ACC112 (cell line): ENCODE measurements at regions not wholly inside any gene's neighbourhood (a gene's known extent, or its start where the extent isn't known, plus 50 kb on each side); places are given as distances from the start of the nearest gene placed in this dataset.

ENCODE experiments used
- H2AFZ ChIP-seq: fragments of 200-600 bp; sonication (generic); one replicate; pipeline ENCODE4 v1.6.0; 2017; ENCODE audit warnings: antibody characterized with exemption, low read length; ENCODE audit not compliant: unreplicated experiment
- H3K27ac ChIP-seq: fragments of 200-600 bp; sonication (generic); 2 replicates; pipeline ENCODE4 v1.5.1; 2014; ENCODE audit warnings: low read depth, mild to moderate bottlenecking, antibody characterized with exemption, low read length, moderate library complexity
- H3K27me3 ChIP-seq: fragments of 200-600 bp; sonication (generic); 2 replicates; pipeline ENCODE4 v1.6.1; 2014; ENCODE audit warnings: mild to moderate bottlenecking, antibody characterized with exemption, low read length, moderate library complexity, mixed read lengths; ENCODE audit not compliant: insufficient read depth
- H3K36me3 ChIP-seq: fragments of 200-600 bp; sonication (generic); 2 replicates; pipeline ENCODE4 v1.6.1; 2016; ENCODE audit warnings: mild to moderate bottlenecking, antibody characterized with exemption, low read length, moderate library complexity, mixed read lengths; ENCODE audit not compliant: insufficient read depth
- H3K4me1 ChIP-seq: fragments of 200-600 bp; sonication (generic); one replicate; pipeline ENCODE4 v1.6.1; 2016; ENCODE audit warnings: low read length, mixed read lengths; ENCODE audit not compliant: insufficient read depth, unreplicated experiment, control insufficient read depth
- H3K4me3 ChIP-seq: fragments of 200-600 bp; sonication (generic); 2 replicates; pipeline ENCODE4 v1.5.1; 2014; ENCODE audit warnings: mild to moderate bottlenecking, low read depth, low read length
- H3K79me2 ChIP-seq: fragments of 200-600 bp; sonication (generic); one replicate; pipeline ENCODE4 v1.6.0; 2016; ENCODE audit warnings: low read length; ENCODE audit not compliant: control insufficient read depth, unreplicated experiment, insufficient read depth

- no peak overlapping the region for H3K4me3 ChIP-seq
- no peaks in the 10 kb centered on the region for H3K36me3 ChIP-seq
- peaks cover 25% of the 10 kb centered on the region for H3K27me3 ChIP-seq
- no peak overlapping the region for H2AFZ ChIP-seq
- H3K79me2 ChIP-seq: no peaks in the 10 kb centered on the region
- H3K27ac ChIP-seq: no peak overlapping the region
- peaks cover 13% of the 10 kb centered on the region for H3K4me1 ChIP-seq
Measured at GRCh38 chr10:2921956-2922680, 145.2 kb upstream of the PFKP start.

GRCh38 chr10:2920637-2921036 is 146.7 kb upstream of the PFKP start:
- H2AFZ ChIP-seq: no peak overlapping the region
- no peak overlapping the region for H3K27ac ChIP-seq
- H3K36me3 ChIP-seq: no peaks in the 10 kb centered on the region
- H3K27me3 ChIP-seq: peaks cover 25% of the 10 kb centered on the region
- peaks cover 9% of the 10 kb centered on the region for H3K4me1 ChIP-seq
- H3K79me2 ChIP-seq: no peaks in the 10 kb centered on the region
- H3K4me3 ChIP-seq: no peak overlapping the region

DNA sequence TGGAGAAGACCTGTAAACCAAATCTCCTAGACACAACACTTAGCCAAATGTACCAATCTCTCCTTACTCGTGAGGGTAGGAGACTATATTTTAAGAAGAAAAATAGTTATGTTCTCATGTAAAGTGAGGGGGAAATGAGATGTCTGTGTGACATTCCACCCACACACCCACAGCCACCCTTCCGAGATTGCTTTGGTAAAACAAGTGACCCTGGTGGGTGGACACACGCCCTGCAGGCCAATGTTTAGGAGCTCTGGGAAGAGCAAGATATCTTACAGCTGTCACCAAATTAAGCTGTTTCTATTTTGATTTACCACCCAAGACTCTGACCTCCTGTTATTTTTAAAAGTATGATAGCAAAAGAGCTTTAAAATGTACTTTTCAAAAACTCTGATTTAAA is 147.2 kb upstream of the PFKP start:
- Histone ChIP-seq H3K4me1 (peaks cover 4% of the 10 kb centered on the region), H3K79me2 (no peaks in the 10 kb centered on the region), H2AFZ (no peak overlapping the region), H3K27ac (no peak overlapping the region), H3K36me3 (no peaks in the 10 kb centered on the region), H3K4me3 (no peak overlapping the region), H3K27me3 (peaks cover 25% of the 10 kb centered on the region)

- Histone ChIP-seq H3K36me3 (no peaks in the 10 kb centered on the region), H3K27ac (no peak overlapping the region), H3K4me3 (no peak overlapping the region), H3K27me3 (peaks cover 31% of the 10 kb centered on the region), H3K4me1 (no peaks in the 10 kb centered on the region), H3K79me2 (no peaks in the 10 kb centered on the region), H2AFZ (no peak overlapping the region)
Measured at GRCh38 chr10:2919016-2919415, 148.3 kb upstream of the PFKP start.

GRCh38 chr10:2918489-2918888 is 148.9 kb upstream of the PFKP start:
- no peaks in the 10 kb centered on the region for H3K36me3 ChIP-seq
- no peak overlapping the region for H3K27ac ChIP-seq
- no peaks in the 10 kb centered on the region for H3K4me1 ChIP-seq

GRCh38 chr10:2917926-2918325 is 149.4 kb upstream of the PFKP start:
- Histone ChIP-seq H3K27me3 (peaks cover 40% of the 10 kb centered on the region), H3K79me2 (no peaks in the 10 kb centered on the region), H3K4me1 (no peaks in the 10 kb centered on the region), H2AFZ (no peak overlapping the region), H3K36me3 (no peaks in the 10 kb centered on the region), H3K27ac (no peak overlapping the region), H3K4me3 (no peak overlapping the region)

More at GRCh38 chr10:2918489-2918888, 148.9 kb upstream of the PFKP start:
- no peak overlapping the region for H3K4me3 ChIP-seq
- no peaks in the 10 kb centered on the region for H3K79me2 ChIP-seq
- H3K27me3 ChIP-seq: peaks cover 35% of the 10 kb centered on the region
- H2AFZ ChIP-seq: no peak overlapping the region

DNA sequence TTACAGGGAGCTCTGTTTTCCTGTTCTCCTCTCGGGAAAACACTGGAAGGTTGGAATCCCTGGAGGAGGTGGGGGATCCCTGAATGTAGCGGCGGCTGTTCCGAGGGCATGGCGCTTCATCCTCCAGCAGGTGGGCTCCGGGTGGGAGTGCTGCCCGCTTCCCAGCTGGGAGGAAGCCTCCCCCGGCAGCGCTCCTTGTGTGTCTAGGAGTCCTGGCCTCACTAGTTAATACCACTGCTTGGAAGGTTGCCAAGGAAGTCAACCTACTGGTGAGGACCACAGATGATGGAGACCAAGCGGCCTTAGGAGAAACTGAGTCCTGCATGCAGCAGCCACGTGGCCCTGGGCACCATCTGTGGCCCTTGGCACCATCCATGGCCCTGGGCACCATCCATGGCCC is 151.9 kb upstream of the PFKP start:
- peaks cover 37% of the 10 kb centered on the region for H3K27me3 ChIP-seq
- H3K27ac ChIP-seq: no peak overlapping the region
- H2AFZ ChIP-seq: no peak overlapping the region
- no peaks in the 10 kb centered on the region for H3K4me1 ChIP-seq
- H3K4me3 ChIP-seq: no peak overlapping the region
- H3K36me3 ChIP-seq: no peaks in the 10 kb centered on the region
- H3K79me2 ChIP-seq: no peaks in the 10 kb centered on the region

DNA sequence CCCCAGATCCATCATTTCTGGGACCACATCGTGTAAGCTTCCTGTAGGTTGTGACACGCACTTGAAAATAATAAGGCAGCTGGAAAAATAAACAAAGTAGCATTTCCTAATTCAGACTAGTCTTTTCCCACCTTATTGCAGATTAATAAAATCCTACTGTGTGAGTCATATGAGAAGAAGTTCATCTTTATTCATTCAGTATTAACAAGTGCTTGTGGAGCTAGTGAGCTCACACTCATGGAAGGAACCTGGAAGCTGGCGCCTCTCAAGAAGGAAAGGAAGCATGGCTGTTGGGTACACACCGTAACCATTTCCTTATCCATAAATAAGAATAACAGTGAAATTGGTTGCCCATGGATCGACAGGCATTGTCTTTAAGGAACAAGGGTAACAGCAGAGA is 152.6 kb upstream of the PFKP start:
- Histone ChIP-seq H3K4me1 (no peaks in the 10 kb centered on the region), H2AFZ (no peak overlapping the region), H3K4me3 (no peak overlapping the region), H3K79me2 (no peaks in the 10 kb centered on the region), H3K27me3 (peaks cover 36% of the 10 kb centered on the region), H3K27ac (no peak overlapping the region), H3K36me3 (no peaks in the 10 kb centered on the region)

GRCh38 chr10:2913474-2913873 is 153.9 kb upstream of the PFKP start:
- no peak overlapping the region for H3K4me3 ChIP-seq
- H3K4me1 ChIP-seq: no peaks in the 10 kb centered on the region
- H3K36me3 ChIP-seq: no peaks in the 10 kb centered on the region
- H3K79me2 ChIP-seq: no peaks in the 10 kb centered on the region
- H3K27me3 ChIP-seq: peaks cover 25% of the 10 kb centered on the region
- no peak overlapping the region for H2AFZ ChIP-seq
- H3K27ac ChIP-seq: no peak overlapping the region

DNA sequence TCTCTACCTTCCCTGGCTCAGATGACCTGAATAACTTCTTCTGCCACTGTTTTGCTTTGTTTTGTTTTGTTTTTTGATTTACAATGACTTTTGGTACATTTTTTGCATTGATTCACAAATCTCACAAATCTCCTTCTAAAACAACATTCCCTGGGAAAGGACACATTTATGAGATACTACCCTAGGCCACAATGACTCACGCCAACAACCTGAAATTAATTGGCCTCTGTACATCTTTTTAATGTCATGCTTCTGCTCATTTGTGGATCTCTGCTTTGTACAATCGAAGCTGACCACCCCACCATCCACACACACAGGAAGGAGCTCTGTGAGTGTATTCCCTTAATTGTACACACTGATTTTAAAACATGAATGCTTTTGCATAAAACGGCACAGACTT is 156.7 kb upstream of the PFKP start:
- no peaks in the 10 kb centered on the region for H3K4me1 ChIP-seq

GRCh38 chr10:2909921-2910320 is 157.4 kb upstream of the PFKP start:
- no peak overlapping the region for H3K4me3 ChIP-seq
- no peak overlapping the region for H2AFZ ChIP-seq
- H3K4me1 ChIP-seq: no peaks in the 10 kb centered on the region
- H3K36me3 ChIP-seq: no peaks in the 10 kb centered on the region
- H3K27ac ChIP-seq: no peak overlapping the region
- peaks cover 22% of the 10 kb centered on the region for H3K27me3 ChIP-seq
- no peaks in the 10 kb centered on the region for H3K79me2 ChIP-seq

More for the DNA sequence above, 156.7 kb upstream of the PFKP start:
- no peak overlapping the region for H2AFZ ChIP-seq
- H3K27me3 ChIP-seq: peaks cover 22% of the 10 kb centered on the region
- H3K27ac ChIP-seq: no peak overlapping the region
- H3K79me2 ChIP-seq: no peaks in the 10 kb centered on the region
- H3K4me3 ChIP-seq: no peak overlapping the region
- H3K36me3 ChIP-seq: no peaks in the 10 kb centered on the region
